Hematopoietic multipotent progenitor cell treated with erythropoietin and hydrocortisone succinate and interleukin-3 and kit ligand, for 8 days (in vitro differentiated cells): ENCODE measurements at regions not wholly inside any gene's neighbourhood (a gene's known extent, or its start where the extent isn't known, plus 50 kb on each side); places are given as distances from the start of the nearest gene placed in this dataset.
"Not testable (repeated sequence)": the region's sequence is repeated elsewhere in the genome, so short reads cannot be mapped to it uniquely, and the experiment has no call there.

Experiments used
- DNase-seq: peaks from one replicate; pipeline ENCODE4 v3.0.0-alpha.2; 2015

DNA sequence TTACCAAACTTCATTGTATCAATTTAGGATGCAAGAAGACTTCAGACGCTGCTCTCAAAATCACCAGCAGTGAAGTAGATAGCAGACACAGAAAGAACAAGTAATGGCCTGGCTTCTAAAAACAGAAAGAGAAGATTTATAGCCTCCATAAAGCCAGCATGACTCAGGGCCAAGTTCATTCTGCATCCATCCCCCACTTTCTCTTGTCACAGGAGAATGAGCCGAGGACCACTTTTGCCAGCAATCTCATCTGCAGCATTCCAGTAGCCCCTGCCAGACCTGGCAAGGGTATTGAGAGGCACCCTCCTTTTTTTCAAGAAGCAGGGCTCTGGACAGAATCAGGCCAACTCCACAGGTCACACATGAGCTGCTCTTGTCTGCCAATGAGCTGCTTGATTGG, 355.4 kb upstream of the SOX9 start:
- no peak for DNase-seq

- no peak for DNase-seq
Observed at GRCh38 chr17:71769850-71770249, 351.0 kb upstream of the SOX9 start.

- DNase-seq, result no peak
Observed at GRCh38 chr17:71777048-71777640, 343.7 kb upstream of the SOX9 start.

DNA sequence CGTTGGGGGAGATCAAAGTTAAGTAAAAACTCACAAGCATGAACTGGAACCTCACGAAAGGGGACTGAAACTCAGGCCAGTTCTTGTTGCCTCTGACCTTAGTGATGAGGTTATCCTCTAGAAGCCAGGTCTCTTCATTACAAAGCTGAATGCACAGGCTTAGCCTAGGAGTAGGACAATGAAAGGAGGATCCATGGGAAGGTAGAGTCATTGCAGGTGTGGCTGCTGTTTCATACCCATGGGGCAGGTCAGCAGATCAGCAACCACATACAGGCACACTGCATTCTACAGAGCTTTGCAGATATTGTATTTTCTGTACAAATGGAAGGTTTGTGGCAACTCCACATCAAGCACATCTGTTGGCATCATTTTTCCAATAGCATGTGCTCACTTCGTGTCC, 341.3 kb upstream of the SOX9 start:
- DNase-seq, result no peak

- no peak for DNase-seq
Observed at GRCh38 chr17:71780596-71780995, 340.2 kb upstream of the SOX9 start.

- DNase-seq, result not testable (repeated sequence)
Observed at GRCh38 chr17:71782021-71782420, 338.8 kb upstream of the SOX9 start.

GRCh38 chr17:71790791-71791190, 330.0 kb upstream of the SOX9 start:
- DNase-seq, result no peak

- no peak for DNase-seq
Observed at GRCh38 chr17:71791311-71791710, 329.5 kb upstream of the SOX9 start.

DNA sequence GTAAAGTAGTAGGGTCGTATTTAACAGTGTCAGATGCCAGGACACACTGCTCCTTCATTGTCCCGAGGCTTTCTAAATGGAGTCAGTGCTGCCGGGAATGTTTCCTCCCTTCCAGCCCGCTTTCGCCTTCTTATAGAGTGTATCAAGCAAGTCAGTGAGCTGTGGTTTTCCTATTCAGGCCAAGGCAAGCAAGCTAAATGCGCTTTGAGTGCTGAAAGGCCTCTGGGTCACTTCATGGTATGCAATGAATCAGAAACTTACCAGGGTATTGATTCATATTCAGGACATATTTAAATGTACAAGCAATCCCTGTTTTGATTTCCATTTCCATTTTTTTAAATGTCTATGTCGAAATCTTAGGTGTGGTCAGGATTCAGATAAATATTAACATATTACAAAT, 327.9 kb upstream of the SOX9 start:
- DNase-seq, result no peak

DNA sequence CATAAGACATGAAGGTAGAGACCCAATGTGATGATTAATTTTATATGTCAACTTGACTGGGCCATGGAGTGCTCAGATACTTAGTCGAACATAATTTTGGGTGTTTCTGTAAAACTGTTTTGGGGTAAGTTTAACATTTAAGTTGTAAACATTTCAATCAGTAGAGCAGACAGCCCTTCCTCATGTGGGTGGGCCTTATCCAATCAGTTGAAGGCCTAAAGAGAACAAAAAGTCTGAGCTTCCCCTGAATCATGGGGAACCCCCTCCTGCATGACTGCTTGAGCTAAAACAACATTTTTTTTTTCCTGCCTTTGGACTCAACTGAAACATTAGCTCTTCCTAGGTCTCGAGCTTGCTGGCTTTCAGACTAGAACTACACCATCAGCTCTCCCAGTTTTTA, 327.3 kb upstream of the SOX9 start:
- no peak for DNase-seq

- no peak for DNase-seq
Observed at GRCh38 chr17:71798701-71799100, 322.1 kb upstream of the SOX9 start.

GRCh38 chr17:71799657-71800056, 321.2 kb upstream of the SOX9 start:
- no peak for DNase-seq

- DNase-seq, result no peak
Observed at GRCh38 chr17:71801301-71801700, 319.5 kb upstream of the SOX9 start.

GRCh38 chr17:71802663-71803062, 318.2 kb upstream of the SOX9 start:
- no peak for DNase-seq

GRCh38 chr17:71803656-71804284, 317.1 kb upstream of the SOX9 start:
- no peak for DNase-seq

DNA sequence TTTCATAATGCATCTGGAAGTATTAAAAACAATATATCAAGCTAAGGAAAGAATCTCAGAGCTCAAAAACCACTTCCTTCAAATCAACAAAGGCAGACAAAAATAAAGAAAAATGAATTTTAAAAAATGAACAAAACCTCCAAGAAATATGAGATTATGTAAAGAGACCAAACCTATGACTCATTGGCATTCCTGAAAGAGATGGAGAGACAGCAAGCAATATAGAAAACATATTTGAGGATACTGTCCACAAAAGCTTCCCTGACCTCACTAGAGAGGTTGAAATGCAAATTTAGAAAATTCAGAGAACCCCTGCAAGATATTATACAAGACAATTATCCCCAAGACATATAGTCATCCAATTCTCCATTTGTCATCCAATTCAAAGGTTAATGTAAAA, 311.3 kb upstream of the SOX9 start:
- DNase-seq, result no peak

GRCh38 chr17:71813861-71814260, 307.0 kb upstream of the SOX9 start:
- not testable (repeated sequence) for DNase-seq

- DNase-seq, result no peak
Observed at GRCh38 chr17:71821511-71821910, 299.3 kb upstream of the SOX9 start.

GRCh38 chr17:71824671-71825070, 296.1 kb upstream of the SOX9 start:
- DNase-seq, result no peak

GRCh38 chr17:71825687-71826086, 295.1 kb upstream of the SOX9 start:
- DNase-seq, result no peak

DNA sequence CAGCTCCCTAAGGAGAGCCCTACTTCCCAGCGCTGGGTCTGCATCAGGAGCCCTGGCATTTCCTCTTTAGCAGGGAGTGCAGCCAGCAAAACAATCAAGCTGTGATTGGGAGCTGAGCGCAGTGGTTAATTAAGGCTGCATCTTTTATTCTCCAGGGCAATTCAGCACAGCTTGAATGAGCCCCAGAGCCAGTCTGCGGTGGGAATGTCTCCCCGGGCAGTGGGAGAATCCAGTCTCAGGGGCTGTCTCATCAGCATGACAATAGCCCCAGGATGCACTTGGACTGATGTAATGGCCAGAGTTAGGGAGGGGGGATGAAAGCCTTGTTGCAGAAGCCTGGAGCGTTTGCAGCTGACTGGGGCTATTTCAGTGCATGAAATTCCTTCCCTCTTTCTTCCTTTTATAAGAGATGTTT, 292.6 kb upstream of the SOX9 start:
- DNase-seq, result no peak

- no peak for DNase-seq
Observed at GRCh38 chr17:71830866-71831265, 290.0 kb upstream of the SOX9 start.

DNA sequence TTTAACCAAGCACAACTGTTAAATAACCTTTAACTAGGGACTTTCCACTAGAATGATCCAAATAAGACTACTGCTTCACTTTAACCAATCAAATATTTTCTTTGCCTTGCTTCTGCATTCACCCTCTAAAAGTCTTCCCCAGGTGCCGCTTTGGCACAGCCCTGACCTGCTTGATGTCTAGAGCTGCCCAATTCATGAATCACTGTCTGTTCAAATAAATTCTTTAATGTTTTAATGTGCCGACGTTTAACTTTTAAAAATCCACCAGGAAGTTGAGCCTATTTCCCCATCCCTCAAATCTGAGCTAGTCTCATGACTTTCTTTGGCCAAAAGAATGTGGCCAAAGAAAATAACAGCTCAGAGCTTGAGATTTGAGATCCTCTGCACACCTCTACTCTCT, 277.8 kb upstream of the SOX9 start:
- DNase-seq, result no peak

GRCh38 chr17:71845337-71845736, 275.5 kb upstream of the SOX9 start:
- DNase-seq, result no peak

- no peak for DNase-seq
Observed at GRCh38 chr17:71846561-71847110, 274.2 kb upstream of the SOX9 start.
